ENCODE measurements at regions not wholly inside any gene's neighbourhood (a gene's known extent, or its start where the extent isn't known, plus 50 kb on each side); places are given as distances from the start of the nearest gene placed in this dataset.

DNA sequence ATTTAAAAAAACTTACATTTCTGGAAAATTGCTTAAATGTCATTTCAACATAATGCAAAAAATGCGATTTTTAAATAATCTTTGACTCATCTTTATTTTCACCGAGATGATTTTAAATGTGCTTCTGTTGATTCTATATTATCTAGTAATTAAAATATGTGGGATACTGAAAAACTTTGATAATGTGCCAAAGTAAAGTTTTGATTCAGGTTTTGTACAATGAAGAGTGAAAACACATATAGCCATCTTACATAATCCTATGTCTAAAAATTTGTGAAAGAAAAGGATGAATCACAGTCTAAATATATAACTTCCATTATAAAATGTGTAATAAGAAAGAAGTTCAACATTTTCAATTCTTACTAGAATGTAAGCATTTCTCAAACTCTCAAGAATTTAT, 204.3 kb upstream of the ZC3H15 start:
- no peak for DNase-seq (ENCODE audit: extremely low read depth, low read depth)

DNA sequence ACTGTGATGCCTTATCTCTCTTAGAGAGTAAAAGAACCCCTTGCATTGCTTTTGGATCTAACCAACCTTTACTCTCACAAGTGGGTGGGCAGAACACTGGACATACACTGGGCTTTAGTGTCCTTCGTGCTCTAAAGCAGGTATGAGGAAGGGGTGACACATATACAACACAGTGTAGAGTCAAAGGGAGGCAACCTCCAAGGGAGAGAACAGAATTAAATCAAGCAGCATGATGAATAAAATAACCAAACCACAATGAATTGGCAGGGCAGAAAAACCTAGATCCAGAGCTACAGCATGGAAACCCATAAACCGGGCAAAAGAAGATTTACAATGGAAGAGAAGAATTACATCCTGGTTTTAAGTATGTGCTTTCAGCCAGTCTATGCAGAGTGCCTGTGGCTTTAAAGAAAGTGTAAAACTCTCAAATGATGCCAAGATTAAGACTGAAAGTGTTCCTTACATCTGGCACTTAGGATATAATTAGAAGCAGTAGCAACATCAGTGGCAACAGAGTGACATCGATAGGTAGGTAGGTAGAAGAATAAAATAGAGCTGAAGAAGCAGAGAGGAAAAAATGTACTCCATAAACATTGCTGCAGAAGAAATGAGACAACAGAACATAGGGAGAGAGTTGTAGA, 191.7 kb upstream of the ZC3H15 start:
- TF ChIP-seq, protein P1, sequence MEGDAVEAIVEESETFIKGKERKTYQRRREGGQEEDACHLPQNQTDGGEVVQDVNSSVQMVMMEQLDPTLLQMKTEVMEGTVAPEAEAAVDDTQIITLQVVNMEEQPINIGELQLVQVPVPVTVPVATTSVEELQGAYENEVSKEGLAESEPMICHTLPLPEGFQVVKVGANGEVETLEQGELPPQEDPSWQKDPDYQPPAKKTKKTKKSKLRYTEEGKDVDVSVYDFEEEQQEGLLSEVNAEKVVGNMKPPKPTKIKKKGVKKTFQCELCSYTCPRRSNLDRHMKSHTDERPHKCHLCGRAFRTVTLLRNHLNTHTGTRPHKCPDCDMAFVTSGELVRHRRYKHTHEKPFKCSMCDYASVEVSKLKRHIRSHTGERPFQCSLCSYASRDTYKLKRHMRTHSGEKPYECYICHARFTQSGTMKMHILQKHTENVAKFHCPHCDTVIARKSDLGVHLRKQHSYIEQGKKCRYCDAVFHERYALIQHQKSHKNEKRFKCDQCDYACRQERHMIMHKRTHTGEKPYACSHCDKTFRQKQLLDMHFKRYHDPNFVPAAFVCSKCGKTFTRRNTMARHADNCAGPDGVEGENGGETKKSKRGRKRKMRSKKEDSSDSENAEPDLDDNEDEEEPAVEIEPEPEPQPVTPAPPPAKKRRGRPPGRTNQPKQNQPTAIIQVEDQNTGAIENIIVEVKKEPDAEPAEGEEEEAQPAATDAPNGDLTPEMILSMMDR (IDR thresholded peaks at IDR 0.05; ENCODE audit: low read depth, low read length): no peak

More for the DNA sequence above, 204.3 kb upstream of the ZC3H15 start:
- TF ChIP-seq, protein P1 (IDR thresholded peaks at IDR 0.05; ENCODE audit: low read depth, low read length): no peak

DNA sequence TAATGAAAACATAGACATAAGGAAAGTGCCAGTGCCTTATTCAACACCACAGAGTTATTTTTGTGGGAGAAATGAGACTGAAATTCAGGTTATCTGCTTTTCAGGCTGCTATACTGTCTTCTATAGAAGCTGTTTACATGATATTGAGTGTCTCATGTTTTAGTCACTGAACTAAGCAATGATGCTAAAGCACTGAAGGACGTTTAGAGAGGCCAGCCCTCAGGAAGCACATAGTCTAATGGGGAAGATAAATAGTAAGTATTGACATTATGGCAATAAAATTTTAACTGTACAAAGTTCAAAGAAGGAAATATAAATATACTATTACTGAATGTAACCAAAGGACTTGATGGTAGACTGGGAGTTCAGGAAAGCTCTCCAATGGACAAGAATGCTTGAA, 186.4 kb upstream of the ZC3H15 start:
- TF ChIP-seq, protein P1 (IDR thresholded peaks at IDR 0.05; ENCODE audit: low read depth, low read length): no peak
- no peak for DNase-seq (ENCODE audit: extremely low read depth, low read depth)

More for the DNA sequence above, 191.7 kb upstream of the ZC3H15 start:
- DNase-seq (ENCODE audit: extremely low read depth, low read depth): no peak

DNA sequence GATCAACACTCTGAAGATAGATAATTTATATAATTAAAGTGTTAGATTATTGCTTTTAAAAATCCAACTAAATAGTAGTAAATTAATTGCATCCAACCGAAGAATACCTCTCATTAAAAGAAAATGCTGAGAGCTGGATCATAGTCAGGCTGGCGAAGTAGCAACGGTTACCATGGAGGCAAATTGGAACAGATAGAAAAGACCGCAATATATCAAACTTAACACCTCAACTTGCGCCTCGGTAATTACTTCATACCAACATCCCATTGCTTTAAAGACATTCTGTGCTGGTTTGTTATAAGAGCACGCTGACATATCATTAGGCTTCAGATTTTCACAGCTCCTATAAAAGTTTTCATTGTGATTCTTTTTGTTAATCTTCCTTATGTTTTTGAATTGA, 183.8 kb upstream of the ZC3H15 start:
- TF ChIP-seq, protein P1 (IDR thresholded peaks at IDR 0.05; ENCODE audit: low read depth, low read length): no peak
- no peak for DNase-seq (ENCODE audit: extremely low read depth, low read depth)

DNA sequence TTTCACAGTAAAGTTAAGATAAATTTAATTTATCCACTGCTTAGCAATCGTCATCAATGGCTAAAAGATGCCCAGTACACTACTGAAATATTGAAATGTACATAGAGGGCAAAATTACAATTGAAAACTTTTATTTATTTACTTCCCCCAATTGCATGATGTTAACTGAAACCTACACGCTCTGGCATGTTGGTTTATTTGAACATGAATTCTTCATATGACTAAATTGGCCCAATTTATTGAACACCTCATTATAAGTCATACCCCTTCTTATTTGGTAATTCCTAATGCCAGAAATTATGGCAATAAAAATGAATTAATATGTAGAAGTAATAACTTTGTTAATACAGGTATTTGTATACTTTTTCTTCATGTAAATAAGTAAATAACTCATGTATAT, 183.0 kb upstream of the ZC3H15 start:
- no peak for DNase-seq (ENCODE audit: extremely low read depth, low read depth)
- TF ChIP-seq, protein P1 (IDR thresholded peaks at IDR 0.05; ENCODE audit: low read depth, low read length): no peak

DNA sequence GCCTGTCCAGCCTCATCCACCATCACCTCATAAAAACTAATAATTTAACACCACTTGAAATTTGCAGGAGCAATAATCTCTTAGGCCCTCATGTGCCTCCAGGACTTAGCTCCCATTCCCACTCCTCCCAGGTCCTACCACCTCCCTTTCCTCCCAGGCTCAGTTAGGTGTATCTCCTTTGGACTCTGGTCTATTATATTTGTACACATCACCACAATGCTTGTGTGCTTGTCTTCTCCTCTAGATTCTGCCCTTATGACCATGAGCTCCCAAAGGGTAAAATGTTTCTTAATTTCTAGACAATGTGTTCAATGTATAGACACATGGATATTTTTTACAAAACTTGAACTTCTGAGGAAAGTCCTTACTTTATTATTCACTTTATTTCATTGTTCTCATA, 182.0 kb upstream of the ZC3H15 start:
- no peak for DNase-seq (ENCODE audit: extremely low read depth, low read depth)

DNA sequence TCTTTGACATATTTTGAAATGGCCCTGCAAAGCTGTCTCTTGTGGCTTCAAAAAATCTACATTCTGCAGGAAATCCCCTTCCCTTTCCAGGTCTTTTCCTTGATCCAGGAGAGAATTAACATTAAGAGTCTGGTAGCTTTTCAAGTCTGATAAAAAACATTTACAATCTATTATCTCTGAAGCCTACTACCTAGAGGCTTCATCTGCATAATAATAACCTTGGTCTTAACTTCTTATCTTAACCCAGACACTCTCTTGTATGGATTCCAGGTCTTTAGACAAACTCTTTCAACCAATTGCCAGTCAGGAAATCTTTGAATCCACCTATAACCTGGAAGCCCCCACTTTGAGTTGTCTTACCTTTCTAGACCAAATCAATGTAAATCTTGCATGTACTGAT, 179.3 kb upstream of the ZC3H15 start:
- TF ChIP-seq, protein P1 (IDR thresholded peaks at IDR 0.05; ENCODE audit: low read depth, low read length): no peak
- DNase-seq (ENCODE audit: extremely low read depth, low read depth): no peak

More for the DNA sequence above, 182.0 kb upstream of the ZC3H15 start:
- TF ChIP-seq, protein P1 (IDR thresholded peaks at IDR 0.05; ENCODE audit: low read depth, low read length): no peak

Data from AG09319 (cell line).